GM19025 (cell line): ENCODE measurements at regions not wholly inside any gene's neighbourhood (a gene's known extent, or its start where the extent isn't known, plus 50 kb on each side); places are given as distances from the start of the nearest gene placed in this dataset.

Experiments used
- ATAC-seq: cut with Tn5 transposase; IDR thresholded peaks from one replicate; pipeline ENCODE4 v1.9.1; 2021; ENCODE audit warnings: mild to moderate bottlenecking, low read depth, moderate library complexity; ENCODE audit not compliant: unreplicated experiment

- ATAC-seq = peak; percentile 70
These were observed 115.2 kb downstream of the TTC32 start for GRCh38 chr2:19786408-19787058.

GRCh38 chr2:19785867-19786266 lies 115.9 kb downstream of the TTC32 start:
- no peak for ATAC-seq

GRCh38 chr2:19785447-19785846 lies 116.3 kb downstream of the TTC32 start:
- no peak for ATAC-seq

- no peak for ATAC-seq
These were observed 117.3 kb downstream of the TTC32 start for GRCh38 chr2:19784456-19784855.

GRCh38 chr2:19783935-19784334 lies 117.8 kb downstream of the TTC32 start:
- no peak for ATAC-seq

- ATAC-seq = no peak
These were observed 124.8 kb downstream of the TTC32 start for GRCh38 chr2:19776941-19777514.

GRCh38 chr2:19775838-19776237 lies 125.9 kb downstream of the TTC32 start:
- no peak for ATAC-seq

- no peak for ATAC-seq
These were observed 126.5 kb downstream of the TTC32 start for GRCh38 chr2:19775315-19775714.

GRCh38 chr2:19774805-19775176 lies 127.0 kb downstream of the TTC32 start:
- no peak for ATAC-seq

- no peak for ATAC-seq
These were observed 128.8 kb downstream of the TTC32 start for GRCh38 chr2:19772981-19773380.

- ATAC-seq = no peak
These were observed 132.3 kb downstream of the TTC32 start for GRCh38 chr2:19769513-19769912.

- ATAC-seq = no peak
These were observed 133.9 kb downstream of the TTC32 start for GRCh38 chr2:19767899-19768298.

- no peak for ATAC-seq
These were observed 136.8 kb downstream of the TTC32 start for GRCh38 chr2:19764998-19765397.

GRCh38 chr2:19763731-19764130 lies 138.1 kb downstream of the TTC32 start:
- ATAC-seq = no peak

GRCh38 chr2:19762959-19763605 lies 138.7 kb downstream of the TTC32 start:
- no peak for ATAC-seq

- ATAC-seq = no peak
These were observed 139.6 kb downstream of the TTC32 start for GRCh38 chr2:19762142-19762541.

- no peak for ATAC-seq
These were observed 141.9 kb downstream of the TTC32 start for GRCh38 chr2:19759880-19760279.

GRCh38 chr2:19758658-19759057 lies 143.1 kb downstream of the TTC32 start:
- ATAC-seq = no peak

GRCh38 chr2:19757586-19757985 lies 144.2 kb downstream of the TTC32 start:
- no peak for ATAC-seq

GRCh38 chr2:19754907-19755306 lies 146.9 kb downstream of the TTC32 start:
- no peak for ATAC-seq

GRCh38 chr2:19753818-19754217 lies 148.0 kb downstream of the TTC32 start:
- ATAC-seq = no peak

GRCh38 chr2:19753314-19753713 lies 148.5 kb downstream of the TTC32 start:
- no peak for ATAC-seq
